ENCODE measurements at regions not wholly inside any gene's neighbourhood (a gene's known extent, or its start where the extent isn't known, plus 50 kb on each side); places are given as distances from the start of the nearest gene placed in this dataset.
"Not testable (repeated sequence)": the region's sequence is repeated elsewhere in the genome, so short reads cannot be mapped to it uniquely, and the experiment has no call there.

- DNase-seq = no peak
- Mint-ChIP-seq H3K27me3 (ENCODE audit: low read depth) (no peaks in the 10 kb centered on the region), H3K4me3 (no peak overlapping the region), H3K9me3 (no peaks in the 10 kb centered on the region), H3K36me3 (ENCODE audit: insufficient read depth) (no peaks in the 10 kb centered on the region), H3K4me1 (ENCODE audit: low read depth) (no peaks in the 10 kb centered on the region)
- no peak for ATAC-seq
Measured at GRCh38 chr5:36494841-36495601, 111.4 kb upstream of the SLC1A3 start.

GRCh38 chr5:36495611-36496010 lies 110.8 kb upstream of the SLC1A3 start:
- ATAC-seq (no peak), DNase-seq (no peak)
- Mint-ChIP-seq H3K27me3 (ENCODE audit: low read depth) (no peaks in the 10 kb centered on the region), H3K4me3 (no peak overlapping the region), H3K36me3 (ENCODE audit: insufficient read depth) (no peaks in the 10 kb centered on the region), H3K9me3 (no peaks in the 10 kb centered on the region), H3K4me1 (ENCODE audit: low read depth) (no peaks in the 10 kb centered on the region)

GRCh38 chr5:36496471-36496870 lies 109.9 kb upstream of the SLC1A3 start:
- Mint-ChIP-seq H3K36me3 (ENCODE audit: insufficient read depth) (no peaks in the 10 kb centered on the region), H3K27me3 (ENCODE audit: low read depth) (no peaks in the 10 kb centered on the region), H3K4me3 (no peak overlapping the region), H3K4me1 (ENCODE audit: low read depth) (no peaks in the 10 kb centered on the region), H3K9me3 (no peaks in the 10 kb centered on the region)
- ATAC-seq (no peak), DNase-seq (no peak)

- no peaks in the 10 kb centered on the region for H3K36me3 Mint-ChIP-seq (ENCODE audit: insufficient read depth)
- no peak overlapping the region for H3K4me3 Mint-ChIP-seq
- no peaks in the 10 kb centered on the region for H3K9me3 Mint-ChIP-seq
- no peak for ATAC-seq
- no peaks in the 10 kb centered on the region for H3K27me3 Mint-ChIP-seq (ENCODE audit: low read depth)
- no peak for DNase-seq
- no peaks in the 10 kb centered on the region for H3K4me1 Mint-ChIP-seq (ENCODE audit: low read depth)
Measured at GRCh38 chr5:36502608-36503007, 103.8 kb upstream of the SLC1A3 start.

- H3K4me3 Mint-ChIP-seq = no peak overlapping the region
- H3K9me3 Mint-ChIP-seq = no peaks in the 10 kb centered on the region
- H3K36me3 Mint-ChIP-seq (ENCODE audit: insufficient read depth) = no peaks in the 10 kb centered on the region
- H3K4me1 Mint-ChIP-seq (ENCODE audit: low read depth) = no peaks in the 10 kb centered on the region
- peaks cover 6% of the 10 kb centered on the region for H3K27me3 Mint-ChIP-seq (ENCODE audit: low read depth)
- DNase-seq (no peak), ATAC-seq (no peak)
Measured at GRCh38 chr5:36505021-36505420, 101.4 kb upstream of the SLC1A3 start.

GRCh38 chr5:36507332-36507952 lies 99.0 kb upstream of the SLC1A3 start:
- Mint-ChIP-seq H3K27me3 (ENCODE audit: low read depth) (peaks cover 6% of the 10 kb centered on the region), H3K36me3 (ENCODE audit: insufficient read depth) (no peaks in the 10 kb centered on the region), H3K9me3 (no peaks in the 10 kb centered on the region), H3K4me3 (no peak overlapping the region), H3K4me1 (ENCODE audit: low read depth) (no peaks in the 10 kb centered on the region)
- DNase-seq (peak; percentile 62), ATAC-seq (peak; percentile 52 to 55)

GRCh38 chr5:36508331-36508730 lies 98.1 kb upstream of the SLC1A3 start:
- DNase-seq; H3K27me3 Mint-ChIP-seq (ENCODE audit: low read depth); H3K4me3 Mint-ChIP-seq; ATAC-seq; H3K4me1 Mint-ChIP-seq (ENCODE audit: low read depth); H3K9me3 Mint-ChIP-seq; H3K36me3 Mint-ChIP-seq (ENCODE audit: insufficient read depth): not testable (repeated sequence)

GRCh38 chr5:36513647-36514046 lies 92.8 kb upstream of the SLC1A3 start:
- H3K4me3 Mint-ChIP-seq; ATAC-seq; DNase-seq; H3K4me1 Mint-ChIP-seq (ENCODE audit: low read depth); H3K9me3 Mint-ChIP-seq; H3K36me3 Mint-ChIP-seq (ENCODE audit: insufficient read depth); H3K27me3 Mint-ChIP-seq (ENCODE audit: low read depth): not testable (repeated sequence)

- Mint-ChIP-seq H3K27me3 (ENCODE audit: low read depth) (no peaks in the 10 kb centered on the region), H3K9me3 (peaks cover 7% of the 10 kb centered on the region), H3K4me3 (no peak overlapping the region), H3K36me3 (ENCODE audit: insufficient read depth) (no peaks in the 10 kb centered on the region), H3K4me1 (ENCODE audit: low read depth) (no peaks in the 10 kb centered on the region)
- DNase-seq = no peak
- ATAC-seq = no peak
Measured at GRCh38 chr5:36519881-36520280, 86.5 kb upstream of the SLC1A3 start.

- H3K27me3 Mint-ChIP-seq (ENCODE audit: low read depth) = no peaks in the 10 kb centered on the region
- H3K4me1 Mint-ChIP-seq (ENCODE audit: low read depth) = no peaks in the 10 kb centered on the region
- ATAC-seq (no peak), DNase-seq (no peak)
- H3K9me3 Mint-ChIP-seq = peaks cover 7% of the 10 kb centered on the region
- H3K4me3 Mint-ChIP-seq = no peak overlapping the region
- no peaks in the 10 kb centered on the region for H3K36me3 Mint-ChIP-seq (ENCODE audit: insufficient read depth)
Measured at GRCh38 chr5:36521219-36521618, 85.2 kb upstream of the SLC1A3 start.

GRCh38 chr5:36521838-36522745 lies 84.3 kb upstream of the SLC1A3 start:
- Mint-ChIP-seq H3K36me3 (ENCODE audit: insufficient read depth) (no peaks in the 10 kb centered on the region), H3K4me1 (ENCODE audit: low read depth) (no peaks in the 10 kb centered on the region), H3K4me3 (no peak overlapping the region), H3K27me3 (ENCODE audit: low read depth) (no peaks in the 10 kb centered on the region), H3K9me3 (peaks cover 7% of the 10 kb centered on the region)
- ATAC-seq = no peak
- DNase-seq = no peak

GRCh38 chr5:36522746-36523065 lies 83.7 kb upstream of the SLC1A3 start:
- Mint-ChIP-seq H3K4me1 (ENCODE audit: low read depth) (no peaks in the 10 kb centered on the region), H3K36me3 (ENCODE audit: insufficient read depth) (no peaks in the 10 kb centered on the region), H3K9me3 (peaks cover 7% of the 10 kb centered on the region), H3K4me3 (no peak overlapping the region), H3K27me3 (ENCODE audit: low read depth) (no peaks in the 10 kb centered on the region)
- DNase-seq (no peak), ATAC-seq (no peak)

GRCh38 chr5:36523450-36523849 lies 83.0 kb upstream of the SLC1A3 start:
- no peaks in the 10 kb centered on the region for H3K36me3 Mint-ChIP-seq (ENCODE audit: insufficient read depth)
- no peak overlapping the region for H3K4me3 Mint-ChIP-seq
- ATAC-seq = no peak
- H3K27me3 Mint-ChIP-seq (ENCODE audit: low read depth) = no peaks in the 10 kb centered on the region
- no peaks in the 10 kb centered on the region for H3K4me1 Mint-ChIP-seq (ENCODE audit: low read depth)
- peaks cover 2% of the 10 kb centered on the region for H3K9me3 Mint-ChIP-seq
- no peak for DNase-seq

GRCh38 chr5:36523926-36524325 lies 82.5 kb upstream of the SLC1A3 start:
- DNase-seq = no peak

GRCh38 chr5:36526537-36526936 lies 79.9 kb upstream of the SLC1A3 start:
- no peak for DNase-seq
- Mint-ChIP-seq H3K27me3 (ENCODE audit: low read depth) (no peaks in the 10 kb centered on the region), H3K4me1 (ENCODE audit: low read depth) (no peaks in the 10 kb centered on the region), H3K4me3 (no peak overlapping the region), H3K36me3 (ENCODE audit: insufficient read depth) (no peaks in the 10 kb centered on the region), H3K9me3 (no peaks in the 10 kb centered on the region)
- ATAC-seq = no peak

More at GRCh38 chr5:36523926-36524325, 82.5 kb upstream of the SLC1A3 start:
- H3K36me3 Mint-ChIP-seq (ENCODE audit: insufficient read depth) = no peaks in the 10 kb centered on the region
- no peaks in the 10 kb centered on the region for H3K27me3 Mint-ChIP-seq (ENCODE audit: low read depth)
- no peaks in the 10 kb centered on the region for H3K4me1 Mint-ChIP-seq (ENCODE audit: low read depth)
- no peak overlapping the region for H3K4me3 Mint-ChIP-seq
- ATAC-seq = no peak
- H3K9me3 Mint-ChIP-seq = no peaks in the 10 kb centered on the region

Data from activated T-cell treated with anti-CD3 and anti-CD28 coated beads, Interleukin-2, amount 50 U/mL, for 4 hours (primary cell).